ENCODE measurements at regions not wholly inside any gene's neighbourhood (a gene's known extent, or its start where the extent isn't known, plus 50 kb on each side); places are given as distances from the start of the nearest gene placed in this dataset.

DNA sequence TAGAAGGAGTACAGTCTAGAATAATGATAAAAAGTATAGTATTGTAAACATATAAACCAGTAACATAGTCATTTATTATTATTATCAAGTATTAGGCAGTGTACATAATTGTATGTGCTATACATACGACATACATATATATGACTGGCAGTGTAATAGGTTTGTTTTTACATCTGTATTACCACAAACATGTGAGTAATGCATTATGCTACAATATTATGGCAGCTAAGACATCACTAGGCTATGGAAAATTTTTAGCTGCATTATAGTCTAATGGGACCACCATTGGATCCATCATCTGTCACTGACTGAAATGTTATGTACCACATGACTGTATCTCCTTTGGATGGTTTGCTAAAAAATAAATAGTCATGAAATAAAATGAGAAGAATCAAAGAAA, 530.0 kb downstream of the PRR16 start:
- TF ChIP-seq, protein P1, sequence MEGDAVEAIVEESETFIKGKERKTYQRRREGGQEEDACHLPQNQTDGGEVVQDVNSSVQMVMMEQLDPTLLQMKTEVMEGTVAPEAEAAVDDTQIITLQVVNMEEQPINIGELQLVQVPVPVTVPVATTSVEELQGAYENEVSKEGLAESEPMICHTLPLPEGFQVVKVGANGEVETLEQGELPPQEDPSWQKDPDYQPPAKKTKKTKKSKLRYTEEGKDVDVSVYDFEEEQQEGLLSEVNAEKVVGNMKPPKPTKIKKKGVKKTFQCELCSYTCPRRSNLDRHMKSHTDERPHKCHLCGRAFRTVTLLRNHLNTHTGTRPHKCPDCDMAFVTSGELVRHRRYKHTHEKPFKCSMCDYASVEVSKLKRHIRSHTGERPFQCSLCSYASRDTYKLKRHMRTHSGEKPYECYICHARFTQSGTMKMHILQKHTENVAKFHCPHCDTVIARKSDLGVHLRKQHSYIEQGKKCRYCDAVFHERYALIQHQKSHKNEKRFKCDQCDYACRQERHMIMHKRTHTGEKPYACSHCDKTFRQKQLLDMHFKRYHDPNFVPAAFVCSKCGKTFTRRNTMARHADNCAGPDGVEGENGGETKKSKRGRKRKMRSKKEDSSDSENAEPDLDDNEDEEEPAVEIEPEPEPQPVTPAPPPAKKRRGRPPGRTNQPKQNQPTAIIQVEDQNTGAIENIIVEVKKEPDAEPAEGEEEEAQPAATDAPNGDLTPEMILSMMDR (IDR thresholded peaks at IDR 0.05): no peak
- TF ChIP-seq EP300 (IDR thresholded peaks at IDR 0.05) (no peak), POLR2A (IDR thresholded peaks at IDR 0.05; ENCODE audit: low read depth) (no peak)
